Esophagus squamous epithelium (tissue), 5 donors: ENCODE measurements at regions not wholly inside any gene's neighbourhood (a gene's known extent, or its start where the extent isn't known, plus 50 kb on each side); places are given as distances from the start of the nearest gene placed in this dataset.

Experiments used
- DNase-seq: peaks from one replicate; lab custom pipeline; 2025; lab: John Stamatoyannopoulos, UW
- H3K27ac ChIP-seq, 4 donors: fragments of 200-600 bp; sonication (generic); one replicate each; pipeline ENCODE4 v1.5.1; 2016 to 2019; ENCODE audit warnings: mild to moderate bottlenecking in 1 of 4
- H3K27me3 ChIP-seq, 4 donors: fragments of 200-600 bp; sonication (generic); 1 replicate in 3 of 4; 2 replicates in 1 of 4; pipeline versions ENCODE4 v1.5.1 to v1.6.0; 2017 to 2021; ENCODE audit warnings: antibody characterized with exemption in 1 of 4
- H3K36me3 ChIP-seq, 3 donors: fragments of 200-600 bp; sonication (generic); one replicate each; pipeline ENCODE4 v1.5.1; 2016 to 2019
- H3K4me1 ChIP-seq, 3 donors: fragments of 200-600 bp; sonication (generic); one replicate each; pipeline ENCODE4 v1.5.1; 2017 to 2019
- H3K4me3 ChIP-seq, 4 donors: fragments of 200-600 bp; sonication (generic); 1 replicate in 3 of 4; 2 replicates in 1 of 4; pipeline ENCODE4 v1.5.1; 2016 to 2019; ENCODE audit warnings: mild to moderate bottlenecking in 2 of 4, moderate library complexity in 1 of 4
- H3K9me3 ChIP-seq, 3 donors: fragments of 200-600 bp; sonication (generic); one replicate each; pipeline ENCODE4 v1.5.1; 2016 to 2019
- CTCF ChIP-seq, 6 experiments: fragments of 450-650 bp in 4 of 6; fragments of 200-600 bp in 2 of 6; sonication (generic) in 2 of 6; IDR thresholded peaks; one replicate each; pipeline ENCODE4 v1.5.1; 2016 to 2019; ENCODE audit warnings: antibody characterized with exemption in 6 of 6, mild to moderate bottlenecking in 4 of 6, moderate library complexity in 4 of 6
- POLR2A ChIP-seq, 4 donors: fragments of 450-650 bp; IDR thresholded peaks; one replicate each; pipeline ENCODE4 v1.6.1; 2017; ENCODE audit warnings: antibody characterized with exemption in 4 of 4, mild to moderate bottlenecking in 4 of 4, moderate library complexity in 3 of 4
- WGBS, 2 donors: methylation state at CpG; one replicate each; pipeline ENCODE4 v1.1.5; 2018; 5-methylcytosine and 5-hydroxymethylcytosine counted together
- intact Hi-C: fragments of 100-400 bp; cut with DNase I; formaldehyde crosslinking; loops from one replicate; pipeline ENCODE4 v1.15.0; 2022
- donor health status: DM: yes; HTN: yes; CAD: no.

GRCh38 chr5:42962124-42962523 is 78.0 kb downstream of the ANXA2R start:
- 57 to 68% methylated on average over 2 of the region's 2 CpGs for WGBS, 2 donors
- intact Hi-C loops, result no loop called here
- no peaks in the 10 kb centered on the region for H3K4me1 ChIP-seq
- H3K27ac ChIP-seq, result no peak overlapping the region
- H3K36me3 ChIP-seq, result no peaks in the 10 kb centered on the region
- no peak for TF ChIP-seq POLR2A (IDR thresholded peaks at IDR 0.05)
- no peak for TF ChIP-seq CTCF (IDR thresholded peaks at IDR 0.05)
- H3K9me3 ChIP-seq, result no peaks in the 10 kb centered on the region
- peaks cover 0 to 40% (median 0%) of the 10 kb centered on the region in 4 donors for H3K27me3 ChIP-seq
- DNase-seq, result no peak
- no peak overlapping the region for H3K4me3 ChIP-seq

- peaks cover 0 to 57% (median 0%) of the 10 kb centered on the region in 4 donors for H3K27me3 ChIP-seq
Observed at GRCh38 chr5:42960506-42960905, 79.6 kb downstream of the ANXA2R start.

GRCh38 chr5:42956551-42956950 is 83.6 kb downstream of the ANXA2R start:
- H3K4me3 ChIP-seq, result no peak overlapping the region
- H3K9me3 ChIP-seq, result peaks cover 0 to 8% (median 0%) of the 10 kb centered on the region in 3 donors
- TF ChIP-seq POLR2A (IDR thresholded peaks at IDR 0.05) (no peak), CTCF (IDR thresholded peaks at IDR 0.05) (no peak)
- peaks cover 2 to 19% (median 7%) of the 10 kb centered on the region in 3 donors for H3K4me1 ChIP-seq
- WGBS, 2 donors, result 81 to 85% methylated on average over 2 of the region's 2 CpGs
- no peak overlapping the region for H3K27ac ChIP-seq
- H3K36me3 ChIP-seq, result no peaks in the 10 kb centered on the region
- DNase-seq, result no peak
- intact Hi-C loops, result no loop called here
- peaks cover 0 to 86% (median 1%) of the 10 kb centered on the region in 4 donors for H3K27me3 ChIP-seq

More at GRCh38 chr5:42960506-42960905, 79.6 kb downstream of the ANXA2R start:
- Histone ChIP-seq H3K4me3 (no peak overlapping the region), H3K4me1 (no peaks in the 10 kb centered on the region), H3K27ac (no peak overlapping the region), H3K36me3 (no peaks in the 10 kb centered on the region), H3K9me3 (no peaks in the 10 kb centered on the region)
- no peak for DNase-seq
- TF ChIP-seq POLR2A (IDR thresholded peaks at IDR 0.05), result no peak
- no peak for TF ChIP-seq CTCF (IDR thresholded peaks at IDR 0.05)
- intact Hi-C loops, result no loop called here
- 55 to 68% methylated on average over 2 of the region's 2 CpGs for WGBS, 2 donors

- peaks cover 0 to 8% (median 0%) of the 10 kb centered on the region in 3 donors for H3K9me3 ChIP-seq
- peaks cover 7 to 51% (median 16%) of the 10 kb centered on the region in 3 donors for H3K4me1 ChIP-seq
- intact Hi-C loops, result loop anchor here (5.0 kb wide), 1 partner anchor 39 kb away; no protein-coding TSS in a partner anchor
- H3K4me3 ChIP-seq, result peak overlapping the region in 1 of 4 donors; percentile 70
- TF ChIP-seq POLR2A (IDR thresholded peaks at IDR 0.05) (no peak), CTCF (IDR thresholded peaks at IDR 0.05) (no peak)
- no peak overlapping the region for H3K27ac ChIP-seq
- 32 to 60% methylated on average over 8 to 10 of the region's 15 CpGs for WGBS, 2 donors
- no peak for DNase-seq
- no peaks in the 10 kb centered on the region for H3K36me3 ChIP-seq
- peaks cover 3 to 94% (median 6%) of the 10 kb centered on the region in 4 donors for H3K27me3 ChIP-seq
Observed at GRCh38 chr5:42953041-42953440, 87.1 kb downstream of the ANXA2R start.

GRCh38 chr5:42952578-42952974 is 87.5 kb downstream of the ANXA2R start:
- H3K27ac ChIP-seq, result peak overlapping the region in 1 of 4 donors; percentile 96

More at GRCh38 chr5:42952578-42952974, 87.5 kb downstream of the ANXA2R start:
- TF ChIP-seq POLR2A (IDR thresholded peaks at IDR 0.05), result no peak
- TF ChIP-seq CTCF (IDR thresholded peaks at IDR 0.05), result no peak
- Histone ChIP-seq H3K36me3 (no peaks in the 10 kb centered on the region), H3K27me3 (peaks cover 3 to 99% (median 6%) of the 10 kb centered on the region in 4 donors), H3K9me3 (peaks cover 0 to 8% (median 0%) of the 10 kb centered on the region in 3 donors), H3K4me1 (peaks cover 7 to 51% (median 16%) of the 10 kb centered on the region in 3 donors), H3K4me3 (peak overlapping the region; percentile 43 to 70 (median 61))
- intact Hi-C loops, result loop anchor here (5.0 kb wide), 1 partner anchor 40 kb away; no protein-coding TSS in a partner anchor
- WGBS, 2 donors, result 29 to 37% methylated on average over 12 of the region's 12 CpGs
- DNase-seq, result no peak
